RWPE2 (cell line): ENCODE measurements at regions not wholly inside any gene's neighbourhood (a gene's known extent, or its start where the extent isn't known, plus 50 kb on each side); places are given as distances from the start of the nearest gene placed in this dataset.

Experiments
- ATAC-seq: fragments of 200-7000 bp; cut with Tn5 transposase; 3 replicates; pipeline ENCODE4 v1.9.1; 2021; ENCODE audit warnings: low read depth
- DNase-seq: peaks from one replicate; pipeline ENCODE4 v3.0.0-alpha.2; 2020; ENCODE audit warnings: low spot score
- H3K27ac ChIP-seq: fragments of 450-650 bp; 2 replicates; pipeline ENCODE4 v1.5.1; 2017; ENCODE audit warnings: mild to moderate bottlenecking; ENCODE audit not compliant: poor library complexity, severe bottlenecking
- H3K27me3 ChIP-seq: fragments of 250-450 bp; sonication (Bioruptor Pico); 2 replicates; pipeline ENCODE4 v1.5.1; 2021; ENCODE audit warnings: mild to moderate bottlenecking, moderate library complexity; ENCODE audit not compliant: insufficient read depth, poor library complexity, severe bottlenecking
- H3K36me3 ChIP-seq: fragments of 250-450 bp; sonication (Bioruptor Pico); 2 replicates; pipeline ENCODE4 v1.5.1; 2020; ENCODE audit warnings: low read depth, mild to moderate bottlenecking, moderate library complexity
- H3K4me1 ChIP-seq: fragments of 250-450 bp; sonication (Bioruptor Pico); 2 replicates; pipeline ENCODE4 v1.5.1; 2021; ENCODE audit warnings: mild to moderate bottlenecking, moderate library complexity; ENCODE audit not compliant: insufficient read depth, poor library complexity, severe bottlenecking
- H3K4me3 ChIP-seq: fragments of 250-450 bp; sonication (Bioruptor Pico); 2 replicates; pipeline ENCODE4 v1.5.1; 2021; ENCODE audit warnings: mild to moderate bottlenecking, moderate library complexity; ENCODE audit not compliant: severe bottlenecking
- H3K9me3 ChIP-seq: fragments of 250-450 bp; sonication (Bioruptor Pico); 2 replicates; pipeline ENCODE4 v1.5.1; 2021; ENCODE audit warnings: mild to moderate bottlenecking, moderate library complexity; ENCODE audit not compliant: severe bottlenecking
- TF ChIP-seq, protein P1 (sequence below): fragments of 450-650 bp; IDR thresholded peaks from one replicate; pipeline ENCODE4 v1.5.1; 2017; ENCODE audit warnings: mild to moderate bottlenecking, moderate library complexity; ENCODE audit not compliant: poor library complexity, severe bottlenecking

DNA sequence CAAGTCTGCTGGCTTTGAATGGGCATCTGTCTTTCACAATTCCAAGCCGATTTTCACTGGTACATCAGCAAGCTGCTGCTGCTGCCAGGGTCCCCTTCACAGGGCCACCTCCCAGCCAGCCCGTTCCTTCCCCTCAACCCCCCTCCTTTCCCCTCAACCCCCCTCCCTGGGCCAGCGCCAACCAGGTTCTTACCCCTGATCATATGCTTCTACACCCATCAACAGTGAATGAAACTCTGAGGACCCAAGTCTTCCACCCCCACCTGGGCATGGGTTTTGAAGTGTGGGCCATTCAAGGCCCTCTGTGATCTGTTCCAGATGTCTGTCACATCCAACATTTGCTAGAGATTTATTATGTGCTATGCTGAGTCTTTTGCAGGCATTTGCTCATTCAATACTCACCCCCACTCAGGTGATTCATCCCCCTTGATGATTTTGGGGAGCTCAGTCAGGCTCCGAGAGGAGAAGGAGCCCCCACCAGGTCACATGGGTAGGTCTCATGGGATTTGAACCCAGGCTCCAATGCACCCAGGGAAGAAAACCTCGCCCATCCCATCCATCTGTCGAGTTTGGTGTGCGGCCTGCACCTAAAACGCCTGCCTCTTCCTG, 52.7 kb upstream of the FOXK1 start:
- H3K4me3 ChIP-seq = no peak overlapping the region
- H3K36me3 ChIP-seq = no peaks in the 10 kb centered on the region
- H3K9me3 ChIP-seq = no peaks in the 10 kb centered on the region
- no peak for DNase-seq
- no peak for ATAC-seq
- TF ChIP-seq, protein P1, sequence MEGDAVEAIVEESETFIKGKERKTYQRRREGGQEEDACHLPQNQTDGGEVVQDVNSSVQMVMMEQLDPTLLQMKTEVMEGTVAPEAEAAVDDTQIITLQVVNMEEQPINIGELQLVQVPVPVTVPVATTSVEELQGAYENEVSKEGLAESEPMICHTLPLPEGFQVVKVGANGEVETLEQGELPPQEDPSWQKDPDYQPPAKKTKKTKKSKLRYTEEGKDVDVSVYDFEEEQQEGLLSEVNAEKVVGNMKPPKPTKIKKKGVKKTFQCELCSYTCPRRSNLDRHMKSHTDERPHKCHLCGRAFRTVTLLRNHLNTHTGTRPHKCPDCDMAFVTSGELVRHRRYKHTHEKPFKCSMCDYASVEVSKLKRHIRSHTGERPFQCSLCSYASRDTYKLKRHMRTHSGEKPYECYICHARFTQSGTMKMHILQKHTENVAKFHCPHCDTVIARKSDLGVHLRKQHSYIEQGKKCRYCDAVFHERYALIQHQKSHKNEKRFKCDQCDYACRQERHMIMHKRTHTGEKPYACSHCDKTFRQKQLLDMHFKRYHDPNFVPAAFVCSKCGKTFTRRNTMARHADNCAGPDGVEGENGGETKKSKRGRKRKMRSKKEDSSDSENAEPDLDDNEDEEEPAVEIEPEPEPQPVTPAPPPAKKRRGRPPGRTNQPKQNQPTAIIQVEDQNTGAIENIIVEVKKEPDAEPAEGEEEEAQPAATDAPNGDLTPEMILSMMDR = no peak
- no peak overlapping the region for H3K27ac ChIP-seq
- H3K27me3 ChIP-seq = no peaks in the 10 kb centered on the region
- no peaks in the 10 kb centered on the region for H3K4me1 ChIP-seq

DNA sequence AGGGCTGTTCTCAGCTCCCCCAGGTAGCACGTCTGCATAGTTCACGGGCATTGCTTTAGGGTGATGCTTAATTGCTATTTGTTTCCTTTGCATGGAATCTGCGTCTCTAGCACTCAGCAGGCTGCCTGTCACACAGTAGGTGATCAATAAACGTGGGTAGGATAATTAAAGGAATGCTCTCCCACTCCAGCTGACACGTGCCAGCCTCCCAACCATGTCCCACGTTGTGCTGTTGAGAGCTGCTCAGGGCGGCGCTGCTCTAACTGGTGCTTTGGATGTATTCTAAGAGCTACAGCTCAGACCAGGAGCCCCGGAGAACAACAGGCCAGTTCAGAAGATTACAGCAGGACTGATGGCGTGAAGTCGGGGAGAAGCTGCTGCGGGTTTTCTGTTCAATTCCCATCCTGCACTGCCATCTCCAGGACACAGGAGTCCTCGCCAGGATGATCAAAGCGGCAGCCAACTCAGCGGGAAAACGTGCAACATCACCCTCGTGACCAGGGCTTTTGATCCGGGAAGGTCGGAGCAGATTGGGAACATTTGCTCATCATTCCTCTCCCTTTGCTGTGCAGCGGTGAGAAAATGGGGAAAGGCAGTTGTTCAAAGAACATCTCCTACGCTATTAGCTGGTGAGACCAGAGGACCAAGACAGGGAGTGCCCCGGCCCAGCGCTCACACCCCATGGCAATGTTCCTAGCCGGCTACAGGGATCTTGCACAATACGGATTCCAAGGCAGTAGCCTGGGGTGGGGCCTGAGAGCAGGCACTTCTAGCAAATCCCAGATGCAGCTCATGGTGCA, 50.5 kb upstream of the FOXK1 start:
- TF ChIP-seq, protein P1 = peak; percentile 83
- ATAC-seq (peak; percentile 95), DNase-seq (peak; percentile 86)
- H3K27me3 ChIP-seq = no peaks in the 10 kb centered on the region
- peak overlapping the region; percentile 18 for H3K4me3 ChIP-seq
- no peaks in the 10 kb centered on the region for H3K9me3 ChIP-seq
- H3K27ac ChIP-seq = peak overlapping the region; percentile 43
- no peaks in the 10 kb centered on the region for H3K4me1 ChIP-seq
- H3K36me3 ChIP-seq = no peaks in the 10 kb centered on the region
